ENCODE measurements at regions not wholly inside any gene's neighbourhood (a gene's known extent, or its start where the extent isn't known, plus 50 kb on each side); places are given as distances from the start of the nearest gene placed in this dataset.

GRCh38 chr5:159509002-159509660, 178.8 kb upstream of the IL12B start:
- BruUV-seq (replicated peaks), result no TSS peak
- TF ChIP-seq POLR2AphosphoS5 (IDR thresholded peaks at IDR 0.05; ENCODE audit: insufficient read depth, low read depth, low read length) (no peak), FOS (IDR thresholded peaks at IDR 0.05; ENCODE audit: borderline replicate concordance, insufficient read depth, low read length) (no peak), EZH2 (IDR thresholded peaks at IDR 0.05; ENCODE audit: borderline replicate concordance, low read depth, low read length, severe bottlenecking) (no peak), JUN (IDR thresholded peaks at IDR 0.05; ENCODE audit: borderline replicate concordance, insufficient read depth, insufficient read length, low read depth) (no peak), MAX (IDR thresholded peaks at IDR 0.05; ENCODE audit: insufficient read depth, insufficient read length) (no peak), POLR2A (IDR thresholded peaks at IDR 0.05; ENCODE audit: low read depth, low read length) (no peak), GATA2 (IDR thresholded peaks at IDR 0.05; ENCODE audit: insufficient read depth, insufficient read length, low read depth, low read length) (no peak)
- TF ChIP-seq, protein P1, sequence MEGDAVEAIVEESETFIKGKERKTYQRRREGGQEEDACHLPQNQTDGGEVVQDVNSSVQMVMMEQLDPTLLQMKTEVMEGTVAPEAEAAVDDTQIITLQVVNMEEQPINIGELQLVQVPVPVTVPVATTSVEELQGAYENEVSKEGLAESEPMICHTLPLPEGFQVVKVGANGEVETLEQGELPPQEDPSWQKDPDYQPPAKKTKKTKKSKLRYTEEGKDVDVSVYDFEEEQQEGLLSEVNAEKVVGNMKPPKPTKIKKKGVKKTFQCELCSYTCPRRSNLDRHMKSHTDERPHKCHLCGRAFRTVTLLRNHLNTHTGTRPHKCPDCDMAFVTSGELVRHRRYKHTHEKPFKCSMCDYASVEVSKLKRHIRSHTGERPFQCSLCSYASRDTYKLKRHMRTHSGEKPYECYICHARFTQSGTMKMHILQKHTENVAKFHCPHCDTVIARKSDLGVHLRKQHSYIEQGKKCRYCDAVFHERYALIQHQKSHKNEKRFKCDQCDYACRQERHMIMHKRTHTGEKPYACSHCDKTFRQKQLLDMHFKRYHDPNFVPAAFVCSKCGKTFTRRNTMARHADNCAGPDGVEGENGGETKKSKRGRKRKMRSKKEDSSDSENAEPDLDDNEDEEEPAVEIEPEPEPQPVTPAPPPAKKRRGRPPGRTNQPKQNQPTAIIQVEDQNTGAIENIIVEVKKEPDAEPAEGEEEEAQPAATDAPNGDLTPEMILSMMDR (IDR thresholded peaks at IDR 0.05; ENCODE audit: extremely low read depth in 1 of 2, insufficient read depth in 1 of 2, low read depth in 1 of 2, low read length in 2 of 2), result no peak
- ChIA-PET POLR2A (no interaction called here), CTCF (no interaction called here)
- H2AFZ ChIP-seq (ENCODE audit: low read depth, low read length), result no peak overlapping the region
- no peaks in the 10 kb centered on the region for H3K9me3 ChIP-seq (replicated peaks; ENCODE audit: control insufficient read depth, insufficient read depth, low read length)
- dilution Hi-C loops (cut with MboI; ENCODE audit: extremely low pct_ligation_motif_present, low sequenced_read_pairs), result no loop called here
- H3K79me2 ChIP-seq (ENCODE audit: control insufficient read depth, insufficient read depth, low read length), result no peaks in the 10 kb centered on the region
- DNase-seq (ENCODE audit: low read depth, low spot score), result no peak
- H3K4me2 ChIP-seq (ENCODE audit: insufficient read depth, low read length), result no peak overlapping the region
- H3K36me3 ChIP-seq (ENCODE audit: control insufficient read depth in 2 of 2, extremely low read depth in 1 of 2, insufficient read depth in 2 of 2, low read length in 2 of 2), result no peaks in the 10 kb centered on the region
- no peaks in the 10 kb centered on the region for H3K27me3 ChIP-seq (ENCODE audit: control insufficient read depth in 2 of 2, insufficient read depth in 2 of 2, low read length in 2 of 2)
- intact Hi-C loops (cut with micrococcal nuclease), result no loop called here
- H3K9me1 ChIP-seq (replicated peaks; ENCODE audit: control insufficient read depth, extremely low read depth, insufficient read depth, low read length), result no peaks in the 10 kb centered on the region
- FAIRE-seq, result no peak
- H3K4me1 ChIP-seq (ENCODE audit: control insufficient read depth, extremely low read depth, insufficient read depth, low read length), result no peaks in the 10 kb centered on the region
- H3K27ac ChIP-seq (ENCODE audit: insufficient read depth, low read depth, low read length), result no peak overlapping the region
- H3K4me3 ChIP-seq (replicated peaks in 1 of 3; ENCODE audit: insufficient read depth in 1 of 3, low read depth in 1 of 3, low read length in 3 of 3), result no peak overlapping the region
- H3K9ac ChIP-seq (replicated peaks; ENCODE audit: extremely low read depth, insufficient read depth, low read length), result no peak overlapping the region
- H4K20me1 ChIP-seq (replicated peaks; ENCODE audit: control insufficient read depth, extremely low read depth, insufficient read depth, low read length), result no peaks in the 10 kb centered on the region
